Inferior parietal cortex (tissue), 1 donor: ENCODE measurements at regions not wholly inside any gene's neighbourhood (a gene's known extent, or its start where the extent isn't known, plus 50 kb on each side); places are given as distances from the start of the nearest gene placed in this dataset.
"Not testable (repeated sequence)": the region's sequence is repeated elsewhere in the genome, so short reads cannot be mapped to it uniquely, and the experiment has no call there.

Experiments used
- DNase-seq: peaks from one replicate; pipeline ENCODE4 v3.0.0-alpha.2; 2016; ENCODE audit errors: extremely low spot score

DNA sequence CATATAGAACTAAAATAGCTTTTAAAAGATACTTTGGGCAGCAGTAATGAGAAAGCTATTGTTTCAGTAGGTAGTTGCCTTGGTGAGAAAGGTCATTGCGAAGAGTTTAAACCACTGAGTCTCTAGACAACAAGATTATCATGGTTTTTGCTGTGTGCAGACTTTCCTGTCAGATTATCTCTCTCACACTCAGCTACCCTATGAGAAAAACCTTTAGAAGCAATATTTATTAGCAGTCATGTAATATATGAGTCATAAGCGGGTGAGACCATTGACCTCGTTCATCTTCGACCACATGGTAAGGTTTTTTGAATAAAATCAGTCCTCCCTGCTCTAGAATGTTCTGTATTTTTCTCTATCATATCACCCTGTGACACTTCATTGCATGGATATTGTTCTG lies 59.9 kb downstream of the GPR65 start:
- no peak for DNase-seq

DNA sequence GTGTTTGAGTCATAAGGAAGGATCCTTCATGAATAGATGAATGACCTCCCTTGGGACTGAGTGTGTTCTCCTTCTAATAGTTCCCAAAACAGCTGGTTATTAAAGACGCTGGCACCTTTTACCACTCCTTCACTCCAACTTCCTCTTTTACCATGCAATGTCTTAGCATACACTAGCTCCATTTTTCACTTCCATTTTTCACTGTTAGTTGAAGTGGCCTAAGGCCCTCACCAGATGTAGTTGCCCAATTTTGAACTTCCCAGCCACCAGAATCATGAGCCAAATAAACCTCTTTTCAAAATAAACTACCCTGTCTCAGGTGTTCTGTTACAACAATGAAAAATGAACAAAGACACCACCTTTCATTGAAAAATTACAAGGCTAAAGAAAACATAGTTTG lies 64.7 kb downstream of the GPR65 start:
- DNase-seq = no peak

DNA sequence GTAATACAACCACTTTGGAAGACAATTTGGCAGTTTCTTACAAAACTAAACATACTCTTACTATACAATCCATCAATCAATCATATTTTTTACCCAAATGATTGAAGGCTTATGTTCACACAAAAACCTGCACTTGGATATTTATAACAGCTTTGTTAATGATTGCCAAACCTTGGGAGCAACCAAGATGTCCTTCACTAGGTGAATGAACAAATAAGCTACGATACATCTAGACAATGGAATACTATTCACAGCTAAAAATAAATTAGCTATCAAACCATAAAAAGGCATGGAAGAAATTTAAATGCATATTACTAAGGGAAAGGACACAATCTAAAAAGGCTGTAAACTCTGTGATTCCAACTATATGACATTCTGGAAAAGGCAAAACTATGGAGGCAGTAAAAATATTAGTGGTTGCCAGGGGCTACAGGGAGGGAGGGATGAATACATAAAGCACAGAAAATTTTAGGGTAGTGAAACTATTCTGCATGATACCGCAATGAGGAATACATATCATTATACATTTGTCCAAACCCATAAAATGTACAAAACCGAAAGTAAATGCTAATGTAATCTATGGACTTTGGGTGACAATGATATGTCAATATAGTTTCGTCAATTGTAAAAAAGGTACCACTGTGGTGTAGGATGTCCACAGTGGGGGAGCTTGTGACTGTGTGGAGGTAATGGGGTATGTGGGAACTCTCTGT lies 70.5 kb downstream of the GPR65 start:
- no peak for DNase-seq

DNA sequence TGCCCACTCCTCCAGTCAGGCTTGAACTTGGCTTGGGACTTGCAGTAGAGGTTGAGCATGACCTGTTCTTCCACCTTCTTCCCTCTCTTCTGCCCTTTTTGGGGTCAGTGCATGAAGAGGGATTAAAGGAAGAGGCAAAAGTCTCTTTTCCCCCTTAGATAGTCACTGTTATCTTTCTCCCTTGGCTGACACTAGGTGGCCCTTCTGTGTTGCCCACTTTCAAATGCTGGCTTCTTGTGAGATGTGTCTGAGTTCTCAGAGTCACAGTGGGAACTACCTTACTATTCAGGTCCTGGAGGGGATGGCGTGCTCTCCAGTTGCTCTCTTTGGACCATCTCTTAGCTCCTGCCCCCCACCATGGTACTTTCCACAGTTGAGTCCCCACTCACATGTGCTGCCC lies 73.6 kb downstream of the GPR65 start:
- no peak for DNase-seq

DNA sequence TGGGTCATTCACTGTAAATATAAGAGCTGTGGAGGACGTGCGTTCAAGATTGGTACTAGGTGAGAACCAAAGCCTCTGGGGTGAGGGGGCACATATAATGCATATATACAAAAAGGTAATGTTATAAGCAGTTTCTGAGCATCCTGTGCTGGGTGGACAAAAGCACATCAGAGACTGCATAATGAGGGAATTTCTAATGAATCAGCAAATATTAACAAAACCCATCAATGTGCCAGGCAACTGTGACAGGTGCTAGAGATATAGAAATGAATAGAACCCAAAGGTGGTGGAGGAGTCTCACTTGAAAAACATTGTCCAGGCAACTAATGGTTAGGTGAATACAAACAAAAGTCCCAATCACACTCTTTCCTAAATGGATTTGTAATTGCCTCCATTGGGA lies 74.7 kb downstream of the GPR65 start:
- DNase-seq = no peak

DNA sequence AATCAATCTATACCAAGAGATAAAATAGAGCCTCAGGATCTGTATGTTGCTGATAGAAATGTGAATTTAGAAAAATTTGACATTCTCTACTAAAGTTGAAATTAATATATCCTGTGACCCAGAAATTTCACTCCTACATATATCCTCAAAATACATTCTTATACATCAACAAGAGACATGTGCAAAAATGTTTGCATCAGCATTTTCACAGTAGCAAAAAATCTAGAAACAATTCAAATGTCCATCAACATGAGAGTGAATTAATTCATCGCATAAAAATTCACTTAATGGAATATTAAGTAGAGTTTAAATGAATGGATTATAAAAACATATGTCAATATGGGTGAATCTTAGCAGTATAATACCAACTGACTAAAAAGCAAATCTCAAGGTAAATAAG lies 80.8 kb downstream of the GPR65 start:
- no peak for DNase-seq

DNA sequence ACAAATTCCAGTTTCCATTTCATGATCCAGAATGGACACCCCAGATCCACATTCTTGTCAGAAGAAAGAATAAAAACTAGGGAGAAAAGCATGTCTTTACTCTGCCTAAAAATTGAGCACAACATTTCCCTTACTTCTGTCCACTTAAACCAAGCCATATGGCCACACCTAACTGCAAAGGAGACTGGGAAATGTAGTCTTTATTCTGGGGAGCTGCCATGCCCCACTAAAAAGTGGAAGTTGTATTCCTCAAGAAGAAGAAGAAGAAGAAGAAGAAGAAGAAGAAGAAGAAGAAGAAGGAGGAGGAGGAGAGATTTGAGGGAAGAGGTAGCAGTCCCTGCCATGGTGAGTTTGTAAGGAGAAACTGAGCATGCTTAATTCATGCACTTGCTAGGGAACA lies 84.5 kb downstream of the GPR65 start:
- DNase-seq = no peak

DNA sequence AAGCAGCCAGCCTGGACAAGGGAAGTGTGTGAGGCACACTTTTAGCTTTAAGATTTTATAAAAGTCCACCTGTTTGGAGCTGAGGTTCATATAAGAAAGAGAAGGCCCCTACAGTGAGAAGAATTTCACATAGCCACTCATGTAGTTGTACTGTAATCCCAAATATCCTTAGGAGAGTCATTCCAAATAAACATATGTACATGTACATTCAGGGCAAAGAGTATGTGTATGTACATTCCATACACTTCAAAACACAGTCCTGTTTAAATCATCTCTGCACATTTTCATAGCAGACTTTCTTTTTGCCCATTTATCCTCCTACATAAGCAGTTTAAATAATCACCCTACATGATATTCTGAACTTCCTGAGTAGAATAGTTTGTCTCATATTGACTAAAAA lies 87.6 kb downstream of the GPR65 start:
- no peak for DNase-seq

DNA sequence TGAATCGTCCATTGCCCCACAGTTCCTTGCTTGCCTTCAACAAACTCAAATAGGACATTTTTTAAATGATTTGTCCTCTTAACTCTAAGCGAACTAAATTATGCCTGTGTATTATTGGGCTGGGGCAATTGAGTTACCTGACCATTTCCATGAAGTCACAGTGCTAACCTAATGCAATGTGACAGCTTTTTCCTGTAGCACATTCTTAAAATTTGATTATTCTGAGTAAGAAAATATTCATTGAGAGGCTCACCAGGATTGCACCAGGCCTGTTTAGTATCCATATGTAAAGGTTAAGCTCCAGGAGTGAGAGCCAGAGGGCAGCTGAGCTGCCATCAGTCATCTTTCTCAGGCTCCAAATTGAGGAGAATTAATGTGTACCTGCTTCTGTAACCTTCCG lies 90.9 kb downstream of the GPR65 start:
- no peak for DNase-seq

DNA sequence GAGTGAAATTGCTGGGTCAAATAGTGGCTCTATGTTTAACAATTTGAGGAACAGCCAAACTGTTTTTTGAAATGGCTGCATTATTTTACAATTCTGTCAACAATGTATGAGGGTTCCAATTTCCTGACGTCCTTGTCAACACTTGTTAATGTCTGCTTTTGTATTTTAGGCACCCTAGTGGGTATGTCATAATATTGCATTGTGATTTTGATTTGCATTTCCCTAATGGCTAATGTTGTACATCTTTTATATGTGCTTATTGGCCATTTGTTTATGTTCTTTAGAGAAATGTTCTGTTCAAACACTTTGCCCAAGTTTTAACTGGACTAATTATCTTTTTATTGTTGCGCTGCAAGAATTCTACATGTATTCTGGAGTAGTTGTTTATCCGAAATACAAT lies 93.2 kb downstream of the GPR65 start:
- DNase-seq = no peak

DNA sequence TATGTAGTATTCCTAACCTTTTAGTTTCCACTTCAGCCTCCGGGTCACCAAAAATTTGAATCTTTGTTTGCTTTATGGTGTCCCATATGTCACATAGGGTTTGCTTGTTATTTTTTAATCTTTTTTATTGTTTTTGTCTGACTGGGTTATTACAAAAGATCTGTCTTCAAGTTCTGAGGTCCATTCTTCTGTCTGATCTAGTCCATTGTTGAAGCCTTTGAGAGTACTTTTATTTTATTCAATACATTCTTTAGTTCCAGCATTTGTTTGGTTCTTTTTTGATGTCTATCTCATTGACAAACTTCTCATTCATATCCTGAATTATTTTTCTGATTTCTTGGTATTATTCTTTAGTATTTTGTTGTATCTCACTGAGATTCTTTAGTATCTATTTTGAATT lies 99.8 kb downstream of the GPR65 start:
- DNase-seq = no peak

DNA sequence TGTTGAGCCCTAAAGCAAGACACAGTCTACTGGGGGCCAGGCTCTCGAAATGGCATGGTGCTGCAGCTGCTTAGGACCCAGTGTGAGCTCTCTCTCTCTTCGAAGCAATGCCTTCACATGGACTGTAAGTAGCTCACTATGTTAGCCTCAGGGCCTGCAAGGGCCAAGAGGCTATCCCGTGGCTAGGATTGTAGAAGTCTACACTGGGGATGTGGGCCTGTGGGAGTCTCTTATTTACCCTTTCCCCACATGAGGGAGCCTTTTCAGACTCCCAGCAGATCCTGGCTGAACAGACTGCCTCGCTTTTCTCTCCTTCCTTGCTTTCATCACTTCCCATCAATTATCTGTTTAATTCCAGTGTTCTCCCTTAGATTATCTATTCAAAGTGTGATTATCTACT lies 101.4 kb downstream of the GPR65 start:
- DNase-seq = no peak

DNA sequence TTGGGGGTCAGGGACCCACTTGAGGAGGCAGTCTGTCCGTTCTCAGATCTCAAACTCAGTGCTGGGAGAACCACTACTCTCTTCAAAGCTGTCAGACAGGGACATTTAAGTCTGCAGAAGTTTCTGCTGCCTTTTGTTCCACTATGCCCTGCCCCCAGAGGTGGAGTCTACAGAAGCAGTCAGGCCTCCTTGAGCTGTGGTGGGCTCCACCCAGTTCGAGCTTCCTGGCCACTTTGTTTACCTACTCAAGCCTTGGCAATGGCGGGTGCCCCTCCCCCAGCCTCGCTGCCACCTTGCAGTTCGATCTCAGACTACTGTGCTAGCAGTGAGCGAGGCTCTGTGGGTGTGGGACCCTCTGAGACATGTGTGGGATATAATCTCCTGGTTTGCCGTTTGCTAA lies 122.7 kb downstream of the GPR65 start:
- not testable (repeated sequence) for DNase-seq

DNA sequence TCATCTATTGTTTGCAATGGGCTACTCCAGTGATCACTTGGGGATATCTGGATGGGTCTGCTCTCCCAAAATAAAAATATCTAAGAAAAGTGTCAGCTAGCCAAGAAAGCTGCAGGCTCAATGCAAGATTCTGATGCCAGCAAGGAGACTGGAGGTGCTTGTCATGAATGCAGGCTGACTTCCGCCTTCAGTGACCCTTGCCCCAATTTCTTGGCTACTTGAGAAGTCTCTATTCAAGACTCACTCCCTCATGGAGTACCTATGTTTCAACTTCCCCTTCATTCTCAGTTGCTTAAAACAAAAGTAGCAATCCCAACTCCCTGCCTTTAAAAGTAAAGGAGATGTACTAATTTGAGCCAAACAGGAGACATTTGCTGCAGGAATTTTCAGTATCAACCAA lies 123.9 kb downstream of the GPR65 start:
- no peak for DNase-seq

DNA sequence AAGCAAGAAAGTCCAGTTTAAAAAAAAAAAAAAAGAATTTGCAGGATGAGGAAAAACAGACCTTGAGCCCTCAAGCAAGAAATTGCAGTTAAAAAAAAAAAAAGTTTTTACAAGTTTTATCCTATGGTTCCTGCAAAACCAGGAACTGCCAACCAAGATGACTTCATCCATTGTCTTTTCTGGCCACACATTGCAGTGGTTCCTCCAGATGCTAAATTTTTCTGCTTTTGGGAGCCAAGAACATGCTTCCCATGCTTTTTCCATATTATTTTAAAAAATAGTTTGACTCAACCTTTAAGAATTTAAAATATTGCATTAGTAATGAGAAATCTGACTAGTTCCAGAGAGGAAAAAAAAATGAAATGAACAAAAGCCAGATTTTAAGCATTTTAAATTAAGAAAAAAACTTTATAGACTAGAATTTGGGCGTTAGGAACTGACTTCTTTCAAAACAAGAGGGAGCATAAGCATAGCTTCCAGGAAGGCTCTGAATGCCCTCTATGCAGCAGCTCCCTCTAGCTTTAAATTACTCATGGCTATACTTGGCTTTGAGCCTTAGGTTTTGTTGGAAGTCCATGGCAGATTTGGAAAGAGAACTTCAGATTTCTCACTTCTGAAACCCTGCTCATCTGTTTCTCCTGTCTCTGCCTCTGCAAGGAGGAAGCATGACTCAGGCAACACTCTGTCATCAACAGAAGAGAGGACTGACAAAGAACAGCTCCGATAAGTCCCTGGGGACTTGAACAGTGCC lies 124.5 kb downstream of the GPR65 start:
- DNase-seq = peak; percentile 70

DNA sequence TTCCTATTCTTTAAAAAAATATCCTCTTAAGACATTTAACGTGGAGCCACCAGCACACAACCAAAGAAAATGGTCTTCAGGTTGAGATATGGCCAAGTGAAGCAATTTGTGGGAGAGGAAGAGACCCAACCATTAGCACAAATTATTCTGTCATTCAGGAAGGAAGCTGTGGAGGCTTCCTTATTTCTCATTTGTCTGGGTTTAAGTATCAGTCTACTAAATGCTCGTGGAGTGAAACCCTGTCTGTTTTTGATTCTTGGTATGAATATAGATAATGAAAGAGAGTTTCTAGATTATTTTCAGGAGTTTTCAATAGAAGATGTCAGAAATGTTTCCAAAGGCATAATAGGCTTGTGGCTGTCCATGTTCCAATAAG lies 125.1 kb downstream of the GPR65 start:
- DNase-seq = no peak
